DOHH2 (cell line): ENCODE measurements at regions not wholly inside any gene's neighbourhood (a gene's known extent, or its start where the extent isn't known, plus 50 kb on each side); places are given as distances from the start of the nearest gene placed in this dataset.

Experiments
- H3F3A ChIP-seq: fragments of 200-600 bp; sonication (generic), shearing (Covaris generic); 2 replicates; pipeline ENCODE4 v1.6.0; 2016; ENCODE audit warnings: antibody characterized with exemption, mild to moderate bottlenecking; ENCODE audit not compliant: control insufficient read depth, insufficient read depth
- H3K27ac ChIP-seq: fragments of 200-600 bp; sonication (generic); 2 replicates; pipeline ENCODE4 v1.5.1; 2014; ENCODE audit warnings: low read depth, mild to moderate bottlenecking, low read length, moderate library complexity
- H3K27me3 ChIP-seq: fragments of 200-600 bp; sonication (generic); 2 replicates; pipeline ENCODE4 v1.6.1; 2014; ENCODE audit warnings: mild to moderate bottlenecking, low read length, mixed read lengths; ENCODE audit not compliant: control insufficient read depth
- H3K36me3 ChIP-seq: fragments of 200-600 bp; sonication (generic); 2 replicates; pipeline ENCODE4 v1.6.1; 2014; ENCODE audit warnings: mild to moderate bottlenecking, low read length, moderate library complexity, mixed read lengths; ENCODE audit not compliant: control insufficient read depth
- H3K4me1 ChIP-seq: fragments of 200-600 bp; sonication (generic); 2 replicates; pipeline ENCODE4 v1.6.1; 2014; ENCODE audit warnings: mild to moderate bottlenecking, low read length, mixed read lengths; ENCODE audit not compliant: control insufficient read depth
- H3K4me2 ChIP-seq: fragments of 200-600 bp; sonication (generic); 2 replicates; pipeline ENCODE4 v1.6.0; 2014; ENCODE audit warnings: mild to moderate bottlenecking, low read length, moderate library complexity
- H3K4me3 ChIP-seq: fragments of 200-600 bp; sonication (generic); 2 replicates; pipeline ENCODE4 v1.5.1; 2014; ENCODE audit warnings: mild to moderate bottlenecking, low read length, mixed read lengths
- H3K79me2 ChIP-seq: fragments of 200-600 bp; sonication (generic); 2 replicates; pipeline ENCODE4 v1.6.1; 2014; ENCODE audit warnings: mild to moderate bottlenecking, low read length, mixed read lengths; ENCODE audit not compliant: control insufficient read depth
- H3K9me2 ChIP-seq: fragments of 200-600 bp; sonication (generic); replicated peaks from 2 replicates; pipeline ENCODE4 v1.6.1; 2014; ENCODE audit warnings: mild to moderate bottlenecking, low read length, mixed read lengths; ENCODE audit not compliant: control insufficient read depth
- H3K9me3 ChIP-seq: fragments of 200-600 bp; sonication (generic); 2 replicates; pipeline ENCODE4 v1.6.1; 2014; ENCODE audit warnings: antibody characterized with exemption, low read length, mixed read lengths; ENCODE audit not compliant: control insufficient read depth, insufficient read depth
- H4K20me1 ChIP-seq: fragments of 200-600 bp; sonication (generic); 2 replicates; pipeline ENCODE4 v1.6.0; 2014; ENCODE audit warnings: low read depth, mild to moderate bottlenecking, antibody characterized with exemption, low read length, moderate library complexity; ENCODE audit not compliant: control insufficient read depth, insufficient read depth
- CTCF ChIP-seq: fragments of 200-600 bp; sonication (generic); IDR thresholded peaks from one replicate; pipeline ENCODE4 v1.5.1; 2014; ENCODE audit warnings: antibody characterized with exemption, mild to moderate bottlenecking, low read depth, low read length; ENCODE audit not compliant: poor library complexity, severe bottlenecking
- EZH2phosphoT487 ChIP-seq: fragments of 200-600 bp; sonication (generic); IDR thresholded peaks from 2 replicates; pipeline ENCODE4 v1.6.1; 2017; ENCODE audit warnings: borderline replicate concordance, mild to moderate bottlenecking, antibody characterized with exemption, low read length, moderate library complexity, mixed read lengths

GRCh38 chr1:187338762-187339412 is 510.1 kb downstream of the PLA2G4A start:
- no peak overlapping the region for H3K4me3 ChIP-seq
- no peaks in the 10 kb centered on the region for H3K9me3 ChIP-seq
- H3K36me3 ChIP-seq, result no peaks in the 10 kb centered on the region
- no peaks in the 10 kb centered on the region for H3K4me1 ChIP-seq
- no peaks in the 10 kb centered on the region for H3K27me3 ChIP-seq
- no peak for TF ChIP-seq EZH2phosphoT487
- no peak for TF ChIP-seq CTCF
- no peaks in the 10 kb centered on the region for H4K20me1 ChIP-seq
- H3K27ac ChIP-seq, result no peak overlapping the region
- H3K79me2 ChIP-seq, result no peaks in the 10 kb centered on the region
- no peaks in the 10 kb centered on the region for H3F3A ChIP-seq
- H3K4me2 ChIP-seq, result no peak overlapping the region
- H3K9me2 ChIP-seq, result no peaks in the 10 kb centered on the region

GRCh38 chr1:187342495-187342894 is 513.7 kb downstream of the PLA2G4A start:
- Histone ChIP-seq H3F3A (no peaks in the 10 kb centered on the region), H3K36me3 (no peaks in the 10 kb centered on the region), H3K9me3 (no peaks in the 10 kb centered on the region), H4K20me1 (no peaks in the 10 kb centered on the region), H3K4me3 (no peak overlapping the region), H3K4me2 (no peak overlapping the region), H3K27ac (no peak overlapping the region), H3K4me1 (no peaks in the 10 kb centered on the region), H3K27me3 (no peaks in the 10 kb centered on the region), H3K79me2 (no peaks in the 10 kb centered on the region), H3K9me2 (no peaks in the 10 kb centered on the region)
- TF ChIP-seq EZH2phosphoT487 (no peak), CTCF (no peak)

- Histone ChIP-seq H3K4me2 (no peak overlapping the region), H3F3A (no peaks in the 10 kb centered on the region), H3K4me3 (no peak overlapping the region), H3K9me3 (no peaks in the 10 kb centered on the region), H3K27ac (no peak overlapping the region), H4K20me1 (no peaks in the 10 kb centered on the region), H3K4me1 (no peaks in the 10 kb centered on the region), H3K9me2 (no peaks in the 10 kb centered on the region), H3K36me3 (no peaks in the 10 kb centered on the region), H3K27me3 (no peaks in the 10 kb centered on the region), H3K79me2 (no peaks in the 10 kb centered on the region)
- no peak for TF ChIP-seq CTCF
- TF ChIP-seq EZH2phosphoT487, result no peak
Observed at GRCh38 chr1:187374082-187374481, 545.3 kb downstream of the PLA2G4A start.
